Fibroblast of pulmonary artery (primary cell): ENCODE measurements at regions not wholly inside any gene's neighbourhood (a gene's known extent, or its start where the extent isn't known, plus 50 kb on each side); places are given as distances from the start of the nearest gene placed in this dataset.

Experiments used
- DNase-seq: peaks from one replicate; pipeline ENCODE4 v3.0.0-alpha.2; 2010; ENCODE audit warnings: low read depth
- H3K4me3 ChIP-seq: replicated peaks from 2 replicates; pipeline ENCODE4 v1.5.1; 2011; ENCODE audit warnings: low read depth, mild to moderate bottlenecking, control low read depth, low read length, moderate library complexity
- CTCF ChIP-seq: IDR thresholded peaks from 2 replicates; pipeline ENCODE4 v1.5.1; 2011; ENCODE audit warnings: mild to moderate bottlenecking, control low read depth, low read length, inconsistent platforms; ENCODE audit errors: missing control alignments

- no peak overlapping the region for H3K4me3 ChIP-seq
- TF ChIP-seq CTCF: no peak
- DNase-seq: no peak
Observed at GRCh38 chr11:43550714-43551113, 129.8 kb upstream of the HSD17B12 start.

- DNase-seq: no peak
- TF ChIP-seq CTCF: no peak
- H3K4me3 ChIP-seq: no peak overlapping the region
Observed at GRCh38 chr11:43554148-43554473, 126.4 kb upstream of the HSD17B12 start.

- no peak overlapping the region for H3K4me3 ChIP-seq
- no peak for DNase-seq
- no peak for TF ChIP-seq CTCF
Observed at GRCh38 chr11:43555186-43555585, 125.4 kb upstream of the HSD17B12 start.

GRCh38 chr11:43555816-43556611 lies 124.5 kb upstream of the HSD17B12 start:
- H3K4me3 ChIP-seq: no peak overlapping the region
- no peak for TF ChIP-seq CTCF
- DNase-seq: peak; percentile 57

GRCh38 chr11:43556612-43557375 lies 123.7 kb upstream of the HSD17B12 start:
- H3K4me3 ChIP-seq: no peak overlapping the region
- no peak for DNase-seq
- no peak for TF ChIP-seq CTCF

- peak; percentile 14 for TF ChIP-seq CTCF
- peak; percentile 14 for DNase-seq
- no peak overlapping the region for H3K4me3 ChIP-seq
Observed at GRCh38 chr11:43557553-43558110, 122.9 kb upstream of the HSD17B12 start.
